ENCODE measurements at regions not wholly inside any gene's neighbourhood (a gene's known extent, or its start where the extent isn't known, plus 50 kb on each side); places are given as distances from the start of the nearest gene placed in this dataset.

DNA sequence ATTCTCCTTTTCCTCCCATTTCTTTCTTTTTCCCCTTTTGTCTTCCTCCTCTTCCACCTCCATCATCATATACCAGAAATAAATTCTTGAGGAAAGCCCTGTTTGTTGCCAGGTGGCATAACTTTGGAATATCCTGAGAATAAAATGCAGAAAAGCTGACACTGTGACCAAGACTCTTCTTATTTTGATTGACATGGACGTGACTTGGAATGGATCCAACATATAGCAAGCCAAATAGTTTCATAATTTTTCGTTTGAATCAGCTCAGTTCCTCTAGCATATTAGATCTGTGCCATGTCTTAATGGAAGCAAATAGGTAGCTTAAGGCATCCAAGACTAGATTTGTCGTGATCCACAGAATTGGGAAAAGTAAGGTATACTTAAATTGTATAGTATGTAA lies 354.7 kb upstream of the FIGN start:
- no peak for DNase-seq (ENCODE audit: low spot score)

DNA sequence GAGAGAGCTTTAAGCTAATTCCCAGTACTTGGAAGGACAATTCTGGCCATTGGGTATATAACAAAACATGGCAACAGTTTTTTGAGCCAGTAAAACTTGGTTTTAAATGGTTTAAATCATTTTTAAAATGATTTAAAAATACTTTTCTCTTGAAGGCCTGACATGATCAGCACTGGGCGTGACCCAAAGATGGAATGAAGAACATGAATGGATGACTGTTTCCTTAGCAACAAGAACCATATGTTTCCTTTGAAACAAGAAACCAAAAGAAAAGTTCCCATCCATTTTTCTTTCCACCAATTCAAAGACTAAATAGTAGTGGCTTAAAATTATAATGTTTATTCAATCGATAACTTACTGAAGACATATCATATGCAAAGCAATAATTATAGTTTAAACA lies 348.3 kb upstream of the FIGN start:
- no peak for DNase-seq (ENCODE audit: low spot score)

DNA sequence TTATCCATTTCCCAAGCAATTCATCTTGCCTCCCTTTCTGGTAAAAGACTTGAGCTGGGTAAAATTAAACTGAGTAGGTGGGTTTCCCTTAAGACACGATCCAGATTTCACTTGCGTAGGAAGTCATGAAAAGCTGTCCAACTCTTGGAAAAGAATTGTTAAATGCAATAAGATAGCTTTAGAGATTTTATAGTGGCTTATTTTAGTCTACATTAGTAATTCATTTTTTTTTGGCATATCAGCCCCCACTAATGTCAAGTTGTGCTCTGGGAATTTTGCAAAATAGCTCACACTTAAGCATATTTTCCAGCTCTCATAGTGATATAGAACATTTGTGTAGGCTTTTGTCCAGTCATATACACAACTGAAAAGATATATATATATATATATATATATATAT lies 344.7 kb upstream of the FIGN start:
- DNase-seq (ENCODE audit: low spot score) = no peak

DNA sequence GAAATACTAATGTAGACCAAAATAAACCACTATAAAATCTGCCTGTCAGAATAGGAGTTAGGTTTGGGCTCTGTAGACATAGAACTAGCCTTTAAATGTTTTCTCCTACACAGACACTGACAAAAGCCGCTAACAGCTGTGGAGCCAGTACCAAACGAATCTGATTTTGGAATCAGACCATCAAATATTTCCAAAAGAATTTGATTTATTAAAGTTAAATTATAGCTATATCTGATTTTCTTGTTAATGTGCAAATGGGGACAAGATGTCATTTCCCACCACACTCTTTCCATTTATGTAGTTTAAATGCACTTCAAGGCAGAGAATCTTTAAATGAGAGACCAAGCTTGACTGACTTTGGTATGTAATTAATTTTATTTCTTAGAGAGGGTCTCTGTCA lies 343.4 kb upstream of the FIGN start:
- DNase-seq (ENCODE audit: low spot score) = no peak

DNA sequence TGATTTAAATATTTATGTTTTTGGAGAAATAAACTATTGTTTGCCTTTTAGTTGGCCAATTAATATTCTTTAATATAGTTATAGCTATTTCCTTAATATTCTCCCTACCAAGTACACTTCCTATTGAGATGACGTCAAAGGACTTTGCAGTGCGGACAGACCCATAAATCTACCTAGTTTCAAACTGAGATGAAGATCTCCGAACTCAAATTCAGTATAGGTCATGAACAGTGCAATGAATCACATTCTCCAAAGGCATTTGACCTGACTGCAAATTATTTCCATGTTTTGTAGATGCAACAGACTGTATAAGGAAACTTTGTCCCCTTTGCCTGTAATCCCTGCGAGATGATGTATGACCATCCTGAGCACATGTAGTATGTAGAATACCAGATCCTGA lies 342.6 kb upstream of the FIGN start:
- DNase-seq (ENCODE audit: low spot score) = no peak

DNA sequence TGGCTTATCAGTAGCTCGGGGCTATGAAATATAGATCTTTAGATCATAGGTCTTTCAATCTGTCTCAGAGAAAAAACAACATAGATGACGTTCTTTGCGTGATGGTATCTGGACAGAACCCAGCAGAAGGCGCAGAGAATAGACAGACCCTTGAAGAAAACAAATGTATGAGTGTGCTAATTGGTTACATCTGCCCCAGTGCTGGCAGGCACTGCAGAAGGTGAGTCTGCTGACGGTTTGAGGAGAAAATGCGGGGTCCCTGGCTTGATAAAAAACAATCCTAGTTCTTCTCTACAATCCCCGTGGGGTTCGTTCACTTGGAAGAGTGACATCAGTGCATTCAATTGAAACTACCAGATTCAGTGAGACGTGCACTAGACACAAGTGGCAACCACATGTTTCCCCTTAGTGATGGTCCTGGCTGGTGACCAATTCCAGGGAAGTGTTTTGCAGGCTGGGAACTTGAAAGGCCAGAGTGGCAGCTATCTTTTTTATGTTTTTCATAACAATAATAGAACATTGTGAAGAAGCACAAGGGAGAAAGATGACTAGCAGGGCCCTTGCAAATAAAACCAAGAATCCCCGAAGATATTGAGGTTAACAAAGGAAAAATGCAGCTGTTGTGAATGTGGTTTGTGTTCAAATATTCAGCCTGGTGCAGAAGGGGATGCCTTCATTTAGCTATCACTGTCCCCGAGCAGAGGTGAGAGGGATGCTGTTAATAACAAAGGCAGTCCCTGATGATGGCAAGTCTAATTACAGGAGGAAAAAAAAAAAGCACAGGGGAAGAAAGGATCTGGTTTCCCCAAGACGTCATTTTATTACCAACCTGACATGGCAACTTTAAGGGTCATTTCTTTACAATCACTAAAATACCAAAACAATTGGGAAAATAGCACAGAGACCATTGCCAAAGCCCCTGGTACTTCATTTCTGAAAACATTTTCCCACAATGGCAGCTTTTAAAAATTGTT lies 337.6 kb upstream of the FIGN start:
- DNase-seq (ENCODE audit: low spot score) = no peak

DNA sequence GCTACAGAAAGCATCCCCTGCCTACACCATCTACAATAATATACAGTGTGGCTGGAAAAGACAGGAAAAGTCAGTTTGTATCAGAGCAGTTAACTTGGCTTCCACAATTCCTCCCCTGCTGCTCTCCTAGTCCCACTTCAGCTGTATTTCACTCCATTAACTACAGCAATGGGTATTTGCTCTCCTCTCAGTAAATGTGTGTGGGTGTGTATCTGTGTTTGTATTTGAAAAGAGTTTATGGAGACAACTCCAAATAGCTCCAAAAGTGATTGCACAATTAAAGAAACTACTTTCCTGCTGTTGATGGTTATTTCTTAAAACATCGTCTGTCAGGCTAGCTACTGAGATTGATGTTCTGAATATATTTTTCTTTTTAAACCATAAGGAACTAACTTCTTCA lies 333.7 kb upstream of the FIGN start:
- no peak for DNase-seq (ENCODE audit: low spot score)

DNA sequence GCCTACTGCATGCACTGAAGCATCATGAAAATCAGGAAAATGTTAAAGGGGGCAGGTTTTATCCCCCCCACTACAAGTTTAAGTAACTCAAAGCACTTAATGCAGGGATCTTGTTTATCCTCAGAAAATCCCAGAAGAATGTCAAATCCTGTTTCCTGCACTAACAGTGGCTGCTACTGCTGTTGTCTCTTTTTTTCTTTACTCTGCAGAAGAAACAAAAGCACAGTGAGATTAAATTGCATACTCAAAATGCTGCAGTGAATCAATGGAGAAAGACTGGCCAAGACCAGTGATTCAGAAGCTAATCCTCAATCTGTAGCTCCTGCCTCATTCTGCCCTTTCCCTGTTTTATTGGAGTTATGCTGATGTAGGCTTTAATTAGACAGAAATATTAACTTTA lies 332.3 kb upstream of the FIGN start:
- DNase-seq (ENCODE audit: low spot score) = no peak

DNA sequence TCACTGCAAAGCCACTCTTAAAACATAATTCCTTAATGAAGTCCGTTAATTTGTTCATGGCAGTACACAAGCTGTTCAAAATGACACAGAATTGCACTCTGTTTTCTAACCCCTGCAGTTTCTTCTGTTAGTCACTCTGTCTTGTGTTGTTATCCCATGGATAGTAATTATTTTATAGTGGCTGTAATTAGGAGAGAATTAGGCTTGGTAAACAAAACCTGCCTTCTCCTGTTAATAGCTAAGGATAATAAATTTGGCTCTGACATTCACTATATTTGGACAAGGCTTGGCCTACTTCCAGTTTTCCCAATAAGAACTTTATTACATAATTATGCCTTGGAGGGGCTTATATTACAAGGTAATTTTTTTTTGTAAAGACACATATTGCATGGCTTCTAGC lies 330.3 kb upstream of the FIGN start:
- DNase-seq (ENCODE audit: low spot score) = no peak

DNA sequence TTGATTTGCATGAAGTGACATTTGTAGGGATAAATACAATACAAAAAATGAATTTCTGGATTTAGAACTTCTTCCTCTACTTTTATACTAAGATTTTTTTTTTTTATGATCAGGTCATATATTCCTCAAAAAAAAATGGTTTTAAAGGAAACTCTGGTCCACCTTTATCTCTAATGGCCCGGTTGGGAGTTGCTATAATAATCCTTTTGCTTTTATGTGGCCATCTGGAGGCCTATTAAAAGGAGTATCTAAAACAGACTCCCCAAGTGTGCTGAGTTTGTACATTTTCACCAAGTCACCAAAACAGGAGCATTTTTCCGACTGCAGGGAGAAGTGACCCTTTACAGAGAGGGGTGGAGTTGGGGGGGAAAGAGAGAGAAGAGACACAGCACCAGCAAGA lies 329.2 kb upstream of the FIGN start:
- DNase-seq (ENCODE audit: low spot score) = no peak

DNA sequence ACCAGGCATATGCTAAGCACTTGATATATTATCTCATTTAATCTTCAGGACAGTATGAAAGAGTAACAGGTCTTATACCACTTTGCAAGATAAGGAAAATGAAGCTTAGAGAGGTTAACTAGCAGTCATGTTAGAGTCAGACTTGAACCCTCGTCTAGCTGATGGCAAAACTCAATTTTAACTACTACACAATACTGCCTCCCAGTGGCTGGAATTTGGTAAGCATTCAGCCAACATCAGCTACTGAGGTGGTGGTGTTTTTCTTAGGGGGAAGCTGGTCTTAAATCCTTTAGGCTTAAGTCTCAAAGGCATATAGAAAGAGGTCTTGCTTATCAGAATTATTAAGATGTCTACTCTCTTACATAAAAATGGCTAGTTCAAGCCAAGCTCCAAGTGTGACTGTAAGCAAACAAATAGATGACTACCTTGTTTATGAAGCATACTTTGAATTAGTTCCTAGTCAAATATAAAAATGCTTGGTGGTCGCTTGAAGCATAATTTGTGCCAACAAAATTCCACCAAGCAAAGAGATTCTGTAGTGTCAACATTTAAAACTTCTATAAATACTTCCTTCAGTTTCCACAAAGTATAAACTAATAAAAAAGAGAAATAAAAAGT lies 325.4 kb upstream of the FIGN start:
- DNase-seq (ENCODE audit: low spot score) = no peak

DNA sequence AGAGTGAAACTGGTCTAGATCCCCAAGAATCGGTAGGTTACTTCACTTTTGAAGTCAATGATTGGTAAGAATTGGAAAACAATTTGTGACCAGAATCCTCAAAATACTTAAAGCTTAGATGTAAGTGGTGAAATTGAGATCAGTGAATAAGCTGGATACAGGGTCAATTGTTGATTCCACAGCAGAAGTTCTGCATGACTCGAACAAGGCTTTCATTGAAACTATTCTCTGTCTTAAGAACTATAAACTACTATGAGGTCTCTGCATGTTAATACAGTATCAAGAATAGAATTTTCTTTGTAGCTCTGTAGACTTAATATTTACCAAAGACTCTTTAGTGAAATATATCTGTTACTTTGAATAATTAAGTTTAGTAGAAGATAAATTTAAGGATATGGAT lies 324.2 kb upstream of the FIGN start:
- no peak for DNase-seq (ENCODE audit: low spot score)

DNA sequence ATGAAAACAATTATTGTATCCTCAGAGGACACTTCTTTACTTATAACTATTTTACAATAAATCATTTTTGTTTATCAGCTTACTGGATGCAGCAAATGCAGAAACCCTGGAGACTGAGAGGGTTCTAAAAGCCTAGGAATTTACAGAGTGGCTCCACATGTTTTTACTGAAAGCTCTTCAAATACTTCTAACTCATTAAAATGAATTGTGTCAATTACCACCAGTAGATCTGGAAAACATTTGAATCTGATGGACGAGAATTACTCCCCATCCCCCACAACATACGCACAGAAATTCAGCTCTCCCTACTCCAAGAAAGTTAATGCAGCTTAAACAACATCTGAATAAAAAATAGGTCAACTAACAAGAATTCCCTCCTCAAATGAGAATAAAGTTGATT lies 319.8 kb upstream of the FIGN start:
- no peak for DNase-seq (ENCODE audit: low spot score)

DNA sequence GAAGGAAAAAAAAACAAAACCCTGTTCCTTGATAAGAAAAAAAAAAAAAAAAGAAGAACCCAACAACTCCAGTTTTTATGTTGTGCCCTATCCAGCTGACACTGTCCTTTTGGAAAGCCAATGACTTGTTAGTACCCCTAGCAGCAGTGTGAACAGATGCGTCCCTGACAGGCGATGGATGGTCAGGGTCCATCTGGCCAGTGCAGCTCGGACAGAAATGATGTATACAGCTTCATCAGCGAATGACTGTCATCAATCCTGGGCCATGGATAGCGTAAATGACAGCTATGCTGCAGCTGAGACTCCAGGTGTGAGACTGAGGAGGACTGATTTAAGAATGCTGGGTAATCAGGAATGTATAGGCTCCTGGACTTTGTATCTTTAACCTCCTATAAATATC lies 318.8 kb upstream of the FIGN start:
- DNase-seq (ENCODE audit: low spot score) = no peak

DNA sequence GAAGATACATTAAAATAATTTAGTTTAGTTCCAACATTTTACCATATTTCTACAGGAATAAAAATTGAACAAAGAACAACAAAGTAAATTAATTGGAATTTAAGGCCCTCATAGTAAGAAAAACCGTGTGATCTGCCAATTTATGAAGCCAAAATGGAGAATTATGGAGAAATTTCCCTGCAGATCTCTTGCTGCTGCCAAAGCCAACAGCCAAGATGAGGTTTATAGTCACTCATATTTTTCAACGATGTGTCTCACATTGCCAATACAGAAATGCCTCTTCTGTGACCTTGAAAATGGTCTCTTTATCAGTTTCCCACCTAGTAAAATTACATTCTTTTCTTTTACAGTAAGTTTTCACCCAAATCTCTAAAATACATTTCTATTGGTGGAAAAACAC lies 317.2 kb upstream of the FIGN start:
- no peak for DNase-seq (ENCODE audit: low spot score)

DNA sequence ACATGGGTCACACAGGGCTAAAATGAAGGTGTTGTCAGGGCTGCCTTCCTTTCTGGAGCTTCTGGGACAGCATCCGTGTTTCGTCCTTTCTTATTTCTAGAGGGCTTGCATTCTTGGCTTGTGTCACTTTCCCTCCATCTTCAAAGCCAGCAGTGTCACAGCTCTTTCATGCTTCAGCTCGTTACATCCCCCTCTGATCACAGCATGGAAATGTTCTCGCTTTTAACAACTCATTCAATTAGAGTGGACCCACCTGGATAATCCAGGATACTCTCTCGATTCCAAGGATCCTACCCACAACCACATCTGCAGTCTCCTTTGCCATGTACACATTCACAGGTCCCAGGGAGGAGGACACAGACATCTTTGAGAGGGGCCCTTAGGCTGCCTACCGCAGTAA lies 316.2 kb upstream of the FIGN start:
- DNase-seq (ENCODE audit: low spot score) = no peak

DNA sequence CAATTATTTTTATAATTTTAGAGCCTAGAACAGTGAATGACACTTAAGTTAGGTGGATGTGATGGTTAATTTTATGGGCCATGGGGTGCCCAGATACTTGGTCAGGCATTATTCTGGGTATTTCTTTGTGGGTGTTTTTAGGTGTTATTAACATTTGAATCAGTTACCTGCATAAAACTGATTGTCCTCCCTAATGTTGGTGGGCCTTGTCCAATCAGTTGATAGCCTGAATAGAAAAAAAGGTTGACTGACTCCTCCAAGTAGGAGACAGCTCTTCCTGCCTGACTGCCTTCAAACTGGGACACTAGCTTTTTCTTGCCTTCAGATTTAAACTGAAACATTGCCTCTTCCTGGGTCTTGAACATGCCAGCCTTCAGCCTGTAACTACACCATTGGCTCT lies 312.9 kb upstream of the FIGN start:
- DNase-seq (ENCODE audit: low spot score) = no peak

DNA sequence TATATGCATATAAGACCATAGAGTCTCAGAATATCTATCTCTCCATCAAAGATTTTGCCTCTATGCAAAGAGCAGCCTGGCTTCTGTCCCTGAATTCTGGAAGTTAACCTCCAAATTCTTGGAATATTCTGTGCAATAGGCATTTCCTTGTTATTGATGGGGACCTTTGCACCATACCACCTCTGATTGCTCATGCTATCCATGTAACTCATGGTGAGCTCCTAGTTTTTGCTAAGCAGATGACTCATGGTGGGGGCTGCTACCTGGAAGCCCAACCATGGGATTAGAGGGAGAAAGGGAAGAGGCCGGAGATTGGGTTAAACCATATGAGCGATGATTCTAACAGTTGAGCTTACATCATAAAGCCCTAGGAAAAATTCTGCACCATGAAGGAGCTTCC lies 310.2 kb upstream of the FIGN start:
- DNase-seq (ENCODE audit: low spot score) = no peak

DNA sequence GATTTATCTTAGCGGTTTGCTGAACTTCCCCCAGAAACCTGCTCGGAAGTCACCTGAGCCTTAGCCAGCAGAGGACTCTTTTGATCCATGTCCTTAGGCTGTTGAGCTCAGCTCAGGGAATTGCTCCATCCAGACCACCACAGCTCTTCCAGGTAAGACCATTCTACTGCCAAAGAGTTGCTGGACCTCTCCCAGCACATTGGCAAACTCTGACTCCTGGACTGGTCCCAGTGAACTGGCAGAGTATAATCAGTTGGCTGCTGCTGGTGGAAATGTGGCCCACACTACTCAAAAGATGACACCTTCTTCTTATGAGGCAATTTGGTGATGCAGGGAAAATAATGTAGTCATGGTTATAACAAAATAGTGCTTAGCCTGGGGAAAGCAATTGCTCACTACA lies 308.8 kb upstream of the FIGN start:
- DNase-seq (ENCODE audit: low spot score) = no peak

DNA sequence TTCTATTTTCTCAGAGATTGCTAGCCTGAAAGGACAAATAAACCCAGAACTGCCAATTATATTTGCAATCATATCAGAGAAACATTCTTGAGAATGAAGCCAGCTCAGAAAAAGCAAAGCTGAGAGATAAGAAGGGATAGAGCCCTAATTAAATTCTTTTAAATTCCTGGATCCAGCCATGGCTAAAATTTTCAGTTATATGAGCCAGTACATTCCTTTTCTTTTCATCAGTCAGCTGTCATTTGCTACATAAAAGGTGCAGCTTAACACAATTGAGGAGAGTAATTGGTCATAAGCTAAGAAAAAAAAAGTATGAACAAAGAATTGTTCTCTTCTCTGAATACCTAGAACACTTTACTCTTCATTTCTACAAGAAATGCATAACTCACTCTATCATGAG lies 303.5 kb upstream of the FIGN start:
- no peak for DNase-seq (ENCODE audit: low spot score)

DNA sequence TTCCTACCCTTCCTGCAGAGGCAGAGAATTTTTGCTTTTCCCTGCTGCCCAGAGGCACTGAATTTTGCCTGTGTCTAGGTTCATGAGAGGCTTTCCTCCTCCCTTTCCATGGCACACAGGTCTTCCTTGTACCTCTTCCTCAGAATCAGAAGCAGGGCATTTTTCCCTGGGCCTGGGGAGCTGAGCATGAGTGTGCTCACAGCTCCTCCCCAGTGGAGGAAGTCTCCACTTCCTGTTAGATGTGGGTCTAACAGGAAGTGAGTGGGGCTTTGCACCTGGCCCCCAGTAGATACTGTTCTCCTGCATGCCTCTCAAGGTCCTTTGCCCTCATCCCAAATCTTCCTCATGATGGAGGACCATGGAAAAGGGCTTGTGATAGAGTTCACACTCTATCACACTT lies 297.2 kb upstream of the FIGN start:
- no peak for DNase-seq (ENCODE audit: low spot score)

DNA sequence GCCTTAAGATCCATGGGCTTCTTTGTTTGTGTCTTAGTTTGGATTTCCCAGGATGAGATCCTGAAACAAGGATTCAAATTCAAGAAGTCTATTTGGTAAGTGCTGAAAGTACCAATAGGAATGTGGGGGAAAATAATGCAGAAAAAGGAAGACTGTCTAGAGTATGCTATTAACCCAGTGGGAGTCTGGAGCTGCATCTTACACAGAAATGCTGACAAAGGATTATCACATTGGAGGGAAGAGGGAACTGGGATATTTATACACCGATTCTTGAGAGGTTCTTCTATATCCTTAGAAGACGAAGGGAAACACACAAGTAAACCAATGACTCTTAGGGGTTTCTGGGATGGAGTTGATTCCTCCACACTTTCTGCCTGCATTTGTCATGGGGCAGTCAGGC lies 294.8 kb upstream of the FIGN start:
- no peak for DNase-seq (ENCODE audit: low spot score)

DNA sequence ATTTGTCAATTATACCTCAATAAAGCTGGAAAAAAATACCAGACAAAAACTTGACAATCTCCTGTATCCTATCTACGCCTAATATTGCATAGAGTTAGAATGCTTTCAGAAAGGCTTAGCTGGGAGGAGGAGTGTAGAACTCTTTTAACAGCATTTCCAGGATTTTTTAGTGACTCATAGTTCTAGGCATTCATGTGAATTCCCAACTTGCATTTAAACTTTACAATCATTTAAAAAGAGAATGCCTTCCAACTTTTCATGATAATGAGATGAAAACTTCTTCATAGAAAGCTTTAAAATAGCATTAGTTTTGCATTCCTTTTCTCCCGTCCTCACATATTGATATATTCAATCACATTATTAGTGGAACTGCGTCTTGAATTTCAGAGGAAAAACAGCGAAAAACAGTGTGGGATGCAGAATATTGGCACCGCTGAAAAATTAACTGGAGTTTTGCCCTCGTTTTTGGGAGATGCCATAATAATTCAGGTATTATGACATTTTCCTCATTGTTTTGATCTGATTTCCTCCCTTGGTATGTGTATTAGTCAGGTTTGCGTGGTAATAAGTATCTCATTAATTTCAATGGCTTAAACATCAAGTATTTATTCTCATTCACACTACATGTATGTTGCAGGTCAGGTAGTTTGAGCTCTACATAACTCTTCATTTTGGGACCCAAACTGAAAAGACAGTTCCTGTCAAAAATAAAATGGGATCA lies 293.2 kb upstream of the FIGN start:
- no peak for DNase-seq (ENCODE audit: low spot score)
